SK-N-SH (cell line): ENCODE measurements at regions not wholly inside any gene's neighbourhood (a gene's known extent, or its start where the extent isn't known, plus 50 kb on each side); places are given as distances from the start of the nearest gene placed in this dataset.
"Not testable (repeated sequence)": the region's sequence is repeated elsewhere in the genome, so short reads cannot be mapped to it uniquely, and the experiment has no call there.

Experiments used
- CTCF ChIA-PET: fragments of 300-600, 350-600 bp; formaldehyde crosslinking; extraction: SDS; loops from one replicate; lab custom pipeline; 2021; lab: Yijun Ruan, JAX
- POLR2A ChIA-PET: fragments of 350-600 bp; sonication (Branson Sonifier 250); formaldehyde crosslinking; extraction: SDS; loops from one replicate; lab custom pipeline; 2020; ENCODE audit warnings: antibody characterized with exemption, inconsistent platforms; lab: Yijun Ruan, JAX
- DNase-seq: peaks from one replicate; pipeline ENCODE4 v3.0.0; 2012
- H2AFZ ChIP-seq: fragments of 200-600 bp; sonication (generic); 2 replicates; pipeline ENCODE4 v1.8.1; 2016; ENCODE audit warnings: antibody characterized with exemption, mild to moderate bottlenecking, low read depth
- H3F3A ChIP-seq: fragments of 200-600 bp; sonication (generic); replicated peaks from 2 replicates; pipeline ENCODE3; 2016; ENCODE audit warnings: antibody characterized with exemption, mild to moderate bottlenecking; ENCODE audit not compliant: insufficient read depth
- H3K27ac ChIP-seq, 2 experiments: fragments of 200-500 bp in 1 of 2; fragments of 200-600 bp in 1 of 2; sonication (Bioruptor generic) in 1 of 2; sonication (generic), shearing (Covaris generic) in 1 of 2; 2 replicates each; pipeline versions ENCODE4 v1.5.1 to v1.6.1; 2014 to 2016; ENCODE audit warnings: low read depth in 2 of 2, inconsistent platforms in 1 of 2, low read length in 1 of 2, mild to moderate bottlenecking in 1 of 2, mixed read lengths in 1 of 2
- H3K27me3 ChIP-seq: fragments of 200-600 bp; sonication (generic), shearing (Covaris generic); 2 replicates; pipeline ENCODE4 v1.6.1; 2016; ENCODE audit warnings: mixed run types; ENCODE audit not compliant: insufficient read depth
- H3K36me3 ChIP-seq, 2 experiments: fragments of 200-500 bp in 1 of 2; fragments of 200-600 bp in 1 of 2; sonication (Bioruptor generic) in 1 of 2; sonication (generic) in 1 of 2; replicated peaks in 1 of 2; 2 replicates each; pipeline versions ENCODE3 to v1.5.1; 2014 to 2016; ENCODE audit warnings: low read length in 1 of 2, mild to moderate bottlenecking in 1 of 2; ENCODE audit not compliant: insufficient read depth in 2 of 2, control insufficient read depth in 1 of 2
- H3K4me1 ChIP-seq, 2 experiments: fragments of 200-500 bp in 1 of 2; fragments of 200-600 bp in 1 of 2; sonication (Bioruptor generic) in 1 of 2; sonication (generic), shearing (Covaris generic) in 1 of 2; 2 replicates each; pipeline versions ENCODE4 v1.5.1 to v1.6.1; 2014 to 2016; ENCODE audit warnings: low read depth in 1 of 2, low read length in 1 of 2, mixed run types in 1 of 2; ENCODE audit not compliant: insufficient read depth in 2 of 2, control insufficient read depth in 1 of 2
- H3K4me2 ChIP-seq: fragments of 200-600 bp; sonication (generic), shearing (Covaris generic); 2 replicates; pipeline ENCODE4 v1.6.1; 2017; ENCODE audit warnings: mixed run types
- H3K4me3 ChIP-seq, 2 experiments: fragments of 200-500 bp in 1 of 2; fragments of 200-600 bp in 1 of 2; sonication (Bioruptor generic) in 1 of 2; sonication (generic), shearing (Covaris generic) in 1 of 2; 2 replicates each; pipeline versions ENCODE4 v1.5.1 to v1.8.1; 2014 to 2016; ENCODE audit warnings: low read depth in 2 of 2, inconsistent platforms in 1 of 2, low read length in 1 of 2, mild to moderate bottlenecking in 1 of 2, mixed read lengths in 1 of 2, moderate library complexity in 1 of 2
- H3K79me2 ChIP-seq: fragments of 200-600 bp; sonication (generic); 2 replicates; pipeline ENCODE4 v1.8.1; 2017; ENCODE audit warnings: mild to moderate bottlenecking; ENCODE audit not compliant: insufficient read depth
- H3K9ac ChIP-seq: fragments of 200-600 bp; sonication (generic); 2 replicates; pipeline ENCODE4 v1.6.1; 2017; ENCODE audit warnings: mixed run types
- H3K9me2 ChIP-seq: fragments of 200-600 bp; sonication (generic); 2 replicates; pipeline ENCODE4 v1.6.1; 2017; ENCODE audit warnings: mixed run types
- H3K9me3 ChIP-seq: fragments of 200-600 bp; sonication (generic); 2 replicates; pipeline ENCODE4 v1.6.1; 2017; ENCODE audit warnings: mixed run types, mild to moderate bottlenecking, moderate library complexity
- H4K20me1 ChIP-seq: fragments of 200-600 bp; sonication (generic); 2 replicates; pipeline ENCODE4 v1.6.1; 2017; ENCODE audit warnings: mild to moderate bottlenecking, mixed run types; ENCODE audit not compliant: insufficient read depth
- ELF1 ChIP-seq: IDR thresholded peaks from 2 replicates; pipeline ENCODE4 v1.4.0; 2012
- FOSL2 ChIP-seq: IDR thresholded peaks from 2 replicates; pipeline ENCODE4 v1.4.0; 2012; ENCODE audit warnings: low read depth, mild to moderate bottlenecking, moderate library complexity, borderline replicate concordance
- MEF2A ChIP-seq: IDR thresholded peaks from 2 replicates; pipeline ENCODE4 v1.4.0; 2012; ENCODE audit warnings: low read depth, borderline replicate concordance
- MXI1 ChIP-seq: IDR thresholded peaks from 2 replicates; pipeline ENCODE4 v1.6.1; 2012; ENCODE audit warnings: mild to moderate bottlenecking, low read depth, low read length, improper control_type of control experiment
- RAD21 ChIP-seq: IDR thresholded peaks from 2 replicates; pipeline ENCODE4 v1.6.1; 2012; ENCODE audit warnings: mild to moderate bottlenecking, low read length
- TAF1 ChIP-seq: IDR thresholded peaks from 2 replicates; pipeline ENCODE4 v1.6.1; 2012; ENCODE audit warnings: low read depth, mild to moderate bottlenecking, low read length, moderate library complexity, borderline replicate concordance
- WGBS: methylation state at CpG from one replicate; pipeline ENCODE4 v1.1.6; 2017; ENCODE audit warnings: low lambda C conversion rate; 5-methylcytosine and 5-hydroxymethylcytosine counted together
- TF ChIP-seq, protein P1 (sequence below): IDR thresholded peaks from 2 replicates; pipeline ENCODE4 v1.6.1; 2012; ENCODE audit warnings: mild to moderate bottlenecking, low read depth, low read length, moderate library complexity
- TF ChIP-seq, protein P2 (sequence below): IDR thresholded peaks from 2 replicates; pipeline ENCODE4 v1.4.0; 2012; ENCODE audit warnings: low read depth, borderline replicate concordance

DNA sequence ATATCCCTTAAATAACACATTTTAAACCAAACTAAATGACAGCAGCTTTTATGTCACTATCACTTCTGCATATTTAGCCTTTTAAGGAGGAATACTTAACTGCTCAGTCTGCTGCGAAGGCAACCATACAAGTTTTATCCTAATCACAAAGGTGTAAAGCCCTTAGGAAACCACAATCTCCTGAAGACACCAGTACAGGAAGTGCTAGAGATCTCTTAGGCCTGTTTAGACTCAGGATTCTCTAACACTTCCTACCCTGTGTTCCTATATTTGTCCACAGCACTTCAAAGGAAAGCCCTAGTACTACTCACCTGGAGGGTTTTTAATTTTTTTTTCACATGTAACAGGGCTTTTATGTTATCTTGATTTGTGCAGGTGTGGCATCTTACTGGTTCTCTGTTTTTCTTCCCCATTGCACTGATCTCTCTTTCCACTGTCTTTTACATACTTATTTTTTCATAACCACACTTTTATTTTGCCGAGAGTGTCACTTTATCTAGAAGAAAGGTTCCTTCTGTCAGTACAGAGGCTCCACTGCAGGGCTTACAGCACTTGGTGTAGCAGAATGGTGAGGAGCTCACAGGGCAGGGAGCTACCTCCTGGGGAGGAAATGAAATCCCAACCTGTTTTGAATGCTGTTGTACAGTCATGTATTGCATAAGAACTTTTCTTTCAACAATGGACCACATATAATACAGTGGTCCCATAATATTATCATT is 1060.6 kb upstream of the ACO1 start (continued):
- TF ChIP-seq, protein P1, sequence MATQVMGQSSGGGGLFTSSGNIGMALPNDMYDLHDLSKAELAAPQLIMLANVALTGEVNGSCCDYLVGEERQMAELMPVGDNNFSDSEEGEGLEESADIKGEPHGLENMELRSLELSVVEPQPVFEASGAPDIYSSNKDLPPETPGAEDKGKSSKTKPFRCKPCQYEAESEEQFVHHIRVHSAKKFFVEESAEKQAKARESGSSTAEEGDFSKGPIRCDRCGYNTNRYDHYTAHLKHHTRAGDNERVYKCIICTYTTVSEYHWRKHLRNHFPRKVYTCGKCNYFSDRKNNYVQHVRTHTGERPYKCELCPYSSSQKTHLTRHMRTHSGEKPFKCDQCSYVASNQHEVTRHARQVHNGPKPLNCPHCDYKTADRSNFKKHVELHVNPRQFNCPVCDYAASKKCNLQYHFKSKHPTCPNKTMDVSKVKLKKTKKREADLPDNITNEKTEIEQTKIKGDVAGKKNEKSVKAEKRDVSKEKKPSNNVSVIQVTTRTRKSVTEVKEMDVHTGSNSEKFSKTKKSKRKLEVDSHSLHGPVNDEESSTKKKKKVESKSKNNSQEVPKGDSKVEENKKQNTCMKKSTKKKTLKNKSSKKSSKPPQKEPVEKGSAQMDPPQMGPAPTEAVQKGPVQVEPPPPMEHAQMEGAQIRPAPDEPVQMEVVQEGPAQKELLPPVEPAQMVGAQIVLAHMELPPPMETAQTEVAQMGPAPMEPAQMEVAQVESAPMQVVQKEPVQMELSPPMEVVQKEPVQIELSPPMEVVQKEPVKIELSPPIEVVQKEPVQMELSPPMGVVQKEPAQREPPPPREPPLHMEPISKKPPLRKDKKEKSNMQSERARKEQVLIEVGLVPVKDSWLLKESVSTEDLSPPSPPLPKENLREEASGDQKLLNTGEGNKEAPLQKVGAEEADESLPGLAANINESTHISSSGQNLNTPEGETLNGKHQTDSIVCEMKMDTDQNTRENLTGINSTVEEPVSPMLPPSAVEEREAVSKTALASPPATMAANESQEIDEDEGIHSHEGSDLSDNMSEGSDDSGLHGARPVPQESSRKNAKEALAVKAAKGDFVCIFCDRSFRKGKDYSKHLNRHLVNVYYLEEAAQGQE, result no peak
- TF ChIP-seq RAD21 (no peak), FOSL2 (no peak), MXI1 (no peak)

DNA sequence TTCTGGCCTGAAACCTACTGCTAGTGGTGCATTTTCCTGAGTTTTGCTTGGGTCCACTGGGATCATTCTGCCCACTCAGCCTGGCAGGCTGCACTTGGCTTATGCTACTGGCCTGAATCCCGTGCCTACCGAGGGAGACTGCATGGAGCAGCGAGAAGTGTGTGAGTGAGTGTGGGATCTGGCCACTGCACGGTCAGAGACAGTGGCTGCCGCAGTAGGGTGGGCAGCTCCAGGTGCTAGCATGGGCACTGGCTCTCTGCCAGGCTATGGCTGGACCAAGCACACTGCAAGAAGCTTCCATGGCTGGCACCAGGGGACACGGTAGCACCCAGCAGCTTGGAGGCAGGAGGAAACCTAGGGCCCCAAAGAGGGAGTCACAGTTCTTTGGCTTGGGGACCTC is 1058.7 kb upstream of the ACO1 start:
- CTCF ChIA-PET, result no interaction called here
- no peak overlapping the region for H3K9ac ChIP-seq
- no peak overlapping the region for H3K27ac ChIP-seq
- H3K79me2 ChIP-seq, result no peaks in the 10 kb centered on the region
- no peak for DNase-seq
- H3F3A ChIP-seq, result no peaks in the 10 kb centered on the region
- POLR2A ChIA-PET, result no interaction called here
- WGBS, result 60% methylated on average over 1 of the region's 6 CpGs
- no peak overlapping the region for H2AFZ ChIP-seq
- no peaks in the 10 kb centered on the region for H4K20me1 ChIP-seq
- no peaks in the 10 kb centered on the region; a peak in 1 of 4 replicates for H3K4me1 ChIP-seq
- H3K9me3 ChIP-seq, result no peaks in the 10 kb centered on the region
- no peak overlapping the region for H3K4me2 ChIP-seq
- TF ChIP-seq TAF1 (no peak), MEF2A (no peak), ELF1 (no peak)
- TF ChIP-seq, protein P1, result no peak
- TF ChIP-seq, protein P2, sequence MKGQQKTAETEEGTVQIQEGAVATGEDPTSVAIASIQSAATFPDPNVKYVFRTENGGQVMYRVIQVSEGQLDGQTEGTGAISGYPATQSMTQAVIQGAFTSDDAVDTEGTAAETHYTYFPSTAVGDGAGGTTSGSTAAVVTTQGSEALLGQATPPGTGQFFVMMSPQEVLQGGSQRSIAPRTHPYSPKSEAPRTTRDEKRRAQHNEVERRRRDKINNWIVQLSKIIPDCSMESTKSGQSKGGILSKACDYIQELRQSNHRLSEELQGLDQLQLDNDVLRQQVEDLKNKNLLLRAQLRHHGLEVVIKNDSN, result no peak
- H3K4me3 ChIP-seq, result no peak overlapping the region
- H3K27me3 ChIP-seq, result no peaks in the 10 kb centered on the region; the same call in 1 of the 2 replicates
- no peaks in the 10 kb centered on the region for H3K36me3 ChIP-seq
- H3K9me2 ChIP-seq, result no peaks in the 10 kb centered on the region

DNA sequence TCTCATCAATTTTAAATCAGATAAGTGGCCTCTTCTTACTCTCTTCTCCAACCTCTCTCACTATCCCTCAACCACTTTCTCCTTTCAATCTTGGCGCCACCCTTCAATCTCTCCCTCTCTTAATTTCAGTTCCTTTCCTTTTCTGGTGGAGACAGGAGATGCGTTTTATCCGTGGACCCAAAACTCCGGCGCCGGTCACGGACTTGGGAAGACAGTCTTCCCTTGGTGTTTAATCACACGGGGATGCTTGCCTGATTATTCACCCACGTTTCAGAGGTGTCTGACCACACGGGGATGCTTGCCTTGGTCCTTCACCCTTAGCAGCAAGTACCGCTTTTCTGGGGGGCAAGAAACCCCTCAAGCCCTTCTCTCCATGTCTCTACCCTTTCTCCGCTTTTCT is 1057.6 kb upstream of the ACO1 start:
- H3K4me1 ChIP-seq, H3K9me3 ChIP-seq, H3K4me2 ChIP-seq, H3K36me3 ChIP-seq, H3K79me2 ChIP-seq, H3K4me3 ChIP-seq, H3F3A ChIP-seq, POLR2A ChIA-PET, H3K27ac ChIP-seq, DNase-seq, H4K20me1 ChIP-seq, H2AFZ ChIP-seq, H3K27me3 ChIP-seq, CTCF ChIA-PET, H3K9ac ChIP-seq, H3K9me2 ChIP-seq: not testable (repeated sequence)
- WGBS, result 68% methylated on average over 12 of the region's 12 CpGs
